ENCODE measurements at regions not wholly inside any gene's neighbourhood (a gene's known extent, or its start where the extent isn't known, plus 50 kb on each side); places are given as distances from the start of the nearest gene placed in this dataset.
A peak's percentile ranks its signal among the peaks of the same experiment; 100 is the strongest.
"Not testable (repeated sequence)": the region's sequence is repeated elsewhere in the genome, so short reads cannot be mapped to it uniquely, and the experiment has no call there.

GRCh38 chr1:148392505-148392904 is 90.6 kb downstream of the PPIAL4G start:
- H3K36me3 ChIP-seq (replicated peaks); DNase-seq (ENCODE audit: low spot score in 2 of 2); in situ Hi-C loops (cut with MboI; ENCODE audit: low sequenced_read_pairs); H3K4me1 ChIP-seq; H3K27me3 ChIP-seq (ENCODE audit: low read depth); H3K9me3 ChIP-seq; H3K4me3 ChIP-seq: not testable (repeated sequence)

- H3K9me3 ChIP-seq; H3K36me3 ChIP-seq (replicated peaks); H3K27me3 ChIP-seq (ENCODE audit: low read depth); DNase-seq (ENCODE audit: low spot score in 2 of 2); H3K4me1 ChIP-seq; in situ Hi-C loops (cut with MboI; ENCODE audit: low sequenced_read_pairs); H3K4me3 ChIP-seq: not testable (repeated sequence)
These were observed 91.8 kb downstream of the PPIAL4G start for GRCh38 chr1:148391323-148391722.

- no peak for DNase-seq (ENCODE audit: low spot score in 2 of 2)
- in situ Hi-C loops (cut with MboI; ENCODE audit: low sequenced_read_pairs): no loop called here
- no peaks in the 10 kb centered on the region for H3K4me1 ChIP-seq
- no peaks in the 10 kb centered on the region for H3K36me3 ChIP-seq (replicated peaks)
- H3K9me3 ChIP-seq: no peaks in the 10 kb centered on the region; the same call in 1 of the 2 replicates
- H3K27me3 ChIP-seq (ENCODE audit: low read depth): no peaks in the 10 kb centered on the region
- H3K4me3 ChIP-seq: no peak overlapping the region
These were observed 94.1 kb downstream of the PPIAL4G start for GRCh38 chr1:148389027-148389339.

DNA sequence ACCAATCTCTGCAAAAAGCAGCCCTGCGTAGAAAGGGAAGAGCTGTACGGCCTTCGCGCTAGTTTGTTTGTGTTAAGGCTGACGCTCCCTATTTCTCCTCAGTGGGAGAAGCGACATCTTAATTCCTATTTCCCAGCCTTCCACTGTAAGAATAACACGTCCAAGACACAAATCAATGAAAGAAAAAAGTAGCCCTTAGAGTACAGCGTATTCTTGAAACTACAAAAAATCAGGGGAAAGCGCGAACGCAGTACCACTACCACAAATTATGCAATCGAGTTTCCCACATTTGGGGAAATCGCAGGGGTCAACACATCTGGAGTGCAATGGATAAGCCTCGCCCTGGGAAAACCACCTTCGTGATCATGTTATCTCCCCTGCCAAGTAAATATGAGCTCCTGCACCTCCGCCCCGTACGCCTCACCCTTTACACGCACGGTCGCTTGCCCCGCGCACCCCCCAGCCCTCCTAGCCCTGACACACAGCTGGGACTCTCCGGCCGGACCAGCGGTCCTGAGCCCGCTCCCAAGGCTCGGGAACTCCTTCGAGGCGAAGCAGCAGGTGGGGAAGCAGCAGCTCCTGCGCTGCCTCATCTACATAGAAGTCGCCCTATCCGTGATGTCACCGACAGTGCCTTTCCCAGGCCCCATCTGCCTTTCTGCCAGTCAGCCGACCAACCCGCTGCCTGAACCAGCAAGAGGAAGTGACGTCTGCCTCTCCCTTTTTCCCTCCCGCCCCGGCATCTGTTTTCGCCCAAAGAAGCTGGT is 94.7 kb downstream of the PPIAL4G start:
- H3K4me1 ChIP-seq: no peaks in the 10 kb centered on the region
- H3K9me3 ChIP-seq: no peaks in the 10 kb centered on the region; the same call in 1 of the 2 replicates
- no peak overlapping the region for H3K4me3 ChIP-seq
- H3K36me3 ChIP-seq (replicated peaks): no peaks in the 10 kb centered on the region
- DNase-seq (ENCODE audit: low spot score in 2 of 2): no peak
- no peaks in the 10 kb centered on the region for H3K27me3 ChIP-seq (ENCODE audit: low read depth)
- in situ Hi-C loops (cut with MboI; ENCODE audit: low sequenced_read_pairs): no loop called here

GRCh38 chr1:148387949-148388259 is 95.2 kb downstream of the PPIAL4G start:
- in situ Hi-C loops (cut with MboI; ENCODE audit: low sequenced_read_pairs); H3K27me3 ChIP-seq (ENCODE audit: low read depth); H3K36me3 ChIP-seq (replicated peaks); H3K4me1 ChIP-seq; H3K4me3 ChIP-seq; DNase-seq (ENCODE audit: low spot score in 2 of 2); H3K9me3 ChIP-seq: not testable (repeated sequence)

DNA sequence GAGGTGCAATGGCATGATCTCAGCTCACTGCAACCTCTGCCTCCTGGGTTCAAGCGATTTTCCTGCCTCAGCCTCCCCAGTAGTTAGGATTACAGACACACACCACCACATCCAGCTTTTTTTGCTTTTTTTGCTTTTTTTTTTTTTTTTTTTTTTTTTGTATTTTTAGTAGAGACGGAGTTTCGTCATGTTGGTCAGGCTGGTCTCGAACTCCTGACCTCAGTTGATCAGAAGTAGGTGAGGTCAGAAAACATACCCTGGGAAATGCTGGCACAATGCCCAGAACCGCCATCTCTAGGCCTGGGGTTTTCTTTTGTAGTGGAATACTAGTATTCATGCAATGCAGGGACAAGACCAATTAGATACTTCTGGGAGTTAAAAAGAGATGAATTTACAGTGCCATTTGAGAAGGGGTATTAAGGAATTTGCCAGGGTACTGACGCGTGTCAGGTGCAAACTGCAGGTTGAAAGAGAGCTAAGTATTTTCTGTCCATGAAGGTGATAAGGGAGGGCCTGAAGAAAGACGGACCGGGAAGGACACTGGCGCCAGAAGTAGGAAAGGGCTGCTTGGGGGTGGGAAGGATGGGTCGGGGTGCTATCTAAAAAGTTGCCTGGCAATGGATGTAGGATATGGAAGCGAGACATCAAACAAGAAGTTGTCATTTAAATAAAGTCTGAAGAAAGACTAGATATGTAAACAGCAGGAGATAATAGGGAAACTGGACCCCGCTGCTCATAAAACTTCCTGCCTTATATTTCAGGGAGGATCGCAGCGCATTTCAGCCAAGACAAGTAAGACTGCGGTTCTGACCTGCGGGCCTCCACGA is 95.8 kb downstream of the PPIAL4G start:
- H3K9me3 ChIP-seq; H3K4me1 ChIP-seq; H3K27me3 ChIP-seq (ENCODE audit: low read depth); in situ Hi-C loops (cut with MboI; ENCODE audit: low sequenced_read_pairs); H3K36me3 ChIP-seq (replicated peaks); H3K4me3 ChIP-seq: not testable (repeated sequence)
- DNase-seq (ENCODE audit: low spot score in 2 of 2): peak in 1 of 2 experiments; percentile 27

DNA sequence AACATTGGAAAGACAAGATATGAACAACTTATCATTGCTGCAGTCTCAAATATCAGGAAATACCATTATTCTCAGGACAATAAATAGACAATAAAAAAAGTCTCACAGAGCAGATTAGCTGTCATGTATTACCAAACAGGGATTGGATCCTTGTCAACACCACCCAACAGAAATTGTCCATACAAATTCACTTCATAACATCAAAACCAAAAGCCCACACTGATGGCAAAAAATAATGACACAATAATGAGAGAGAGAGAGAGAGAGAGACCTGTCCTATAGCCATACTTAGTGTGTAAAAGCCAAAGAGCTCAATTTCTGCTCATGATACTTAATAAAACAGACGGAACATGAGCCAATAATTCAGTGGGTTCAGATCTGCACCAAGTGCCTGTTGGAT is 96.5 kb downstream of the PPIAL4G start:
- no peaks in the 10 kb centered on the region for H3K27me3 ChIP-seq (ENCODE audit: low read depth)
- in situ Hi-C loops (cut with MboI; ENCODE audit: low sequenced_read_pairs): no loop called here
- no peaks in the 10 kb centered on the region for H3K4me1 ChIP-seq
- no peak for DNase-seq (ENCODE audit: low spot score in 2 of 2)
- no peaks in the 10 kb centered on the region for H3K36me3 ChIP-seq (replicated peaks)
- no peak overlapping the region for H3K4me3 ChIP-seq
- H3K9me3 ChIP-seq: no peaks in the 10 kb centered on the region; the same call in 1 of the 2 replicates

DNA sequence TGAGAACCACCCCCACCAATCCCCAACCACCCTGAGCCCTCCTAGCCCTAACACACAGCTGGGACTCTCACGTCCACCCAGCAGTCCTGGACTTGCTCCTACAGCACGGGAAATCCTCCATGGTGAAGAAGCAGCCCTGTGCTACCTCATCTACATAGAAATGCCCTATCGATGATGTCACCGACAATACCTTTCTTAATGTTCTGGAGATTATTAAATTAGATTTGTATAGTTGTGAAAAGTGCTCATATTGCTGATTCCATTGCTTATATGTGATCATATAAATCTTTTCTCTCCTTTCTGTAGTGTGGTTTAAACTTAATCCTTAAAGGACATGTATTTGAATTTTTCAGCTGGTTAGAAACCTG is 97.1 kb downstream of the PPIAL4G start:
- in situ Hi-C loops (cut with MboI; ENCODE audit: low sequenced_read_pairs); DNase-seq (ENCODE audit: low spot score in 2 of 2); H3K9me3 ChIP-seq; H3K4me3 ChIP-seq; H3K36me3 ChIP-seq (replicated peaks); H3K27me3 ChIP-seq (ENCODE audit: low read depth); H3K4me1 ChIP-seq: not testable (repeated sequence)

GRCh38 chr1:148385371-148386030 is 97.6 kb downstream of the PPIAL4G start:
- H3K4me1 ChIP-seq: no peaks in the 10 kb centered on the region
- no peaks in the 10 kb centered on the region for H3K27me3 ChIP-seq (ENCODE audit: low read depth)
- no peaks in the 10 kb centered on the region; the same call in 1 of the 2 replicates for H3K9me3 ChIP-seq
- H3K4me3 ChIP-seq: no peak overlapping the region
- H3K36me3 ChIP-seq (replicated peaks): no peaks in the 10 kb centered on the region
- in situ Hi-C loops (cut with MboI; ENCODE audit: low sequenced_read_pairs): no loop called here
- no peak for DNase-seq (ENCODE audit: low spot score in 2 of 2)

GRCh38 chr1:148383966-148384365 is 99.1 kb downstream of the PPIAL4G start:
- Histone ChIP-seq H3K4me3 (no peak overlapping the region), H3K4me1 (no peaks in the 10 kb centered on the region), H3K27me3 (ENCODE audit: low read depth) (no peaks in the 10 kb centered on the region), H3K36me3 (replicated peaks) (no peaks in the 10 kb centered on the region), H3K9me3 (no peaks in the 10 kb centered on the region; the same call in 1 of the 2 replicates)
- in situ Hi-C loops (cut with MboI; ENCODE audit: low sequenced_read_pairs): loop anchor here (5.0 kb wide), 1 partner anchor 53 kb away; no protein-coding TSS in a partner anchor
- no peak for DNase-seq (ENCODE audit: low spot score in 2 of 2)

DNA sequence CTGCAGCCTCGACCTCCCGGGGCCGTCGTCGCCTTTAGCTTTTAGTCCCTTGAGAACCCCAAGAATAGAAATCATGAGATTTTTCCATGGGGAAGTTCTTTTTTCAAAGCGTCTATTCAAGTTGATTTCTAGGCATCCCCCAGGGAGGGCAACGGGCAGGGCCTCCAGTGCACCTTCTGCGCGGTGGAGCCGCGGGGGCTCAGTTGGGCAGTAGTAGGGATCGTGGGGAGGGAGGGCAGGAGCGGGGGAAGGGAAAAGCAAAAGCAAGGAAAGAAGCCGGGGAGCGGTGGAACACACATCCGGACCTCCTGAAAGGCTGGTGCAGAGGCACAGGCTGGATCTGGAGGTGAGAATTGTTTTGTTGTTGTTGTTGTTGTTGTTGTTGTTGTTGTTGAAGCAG is 103.4 kb downstream of the PPIAL4G start:
- in situ Hi-C loops (cut with MboI; ENCODE audit: low sequenced_read_pairs): loop anchor here (5.0 kb wide), 1 partner anchor 58 kb away; no protein-coding TSS in a partner anchor
- DNase-seq (ENCODE audit: low spot score in 2 of 2): no peak
- no peaks in the 10 kb centered on the region; the same call in 1 of the 2 replicates for H3K9me3 ChIP-seq
- no peaks in the 10 kb centered on the region for H3K27me3 ChIP-seq (ENCODE audit: low read depth)
- H3K36me3 ChIP-seq (replicated peaks): no peaks in the 10 kb centered on the region
- H3K4me1 ChIP-seq: no peaks in the 10 kb centered on the region
- no peak overlapping the region for H3K4me3 ChIP-seq

DNA sequence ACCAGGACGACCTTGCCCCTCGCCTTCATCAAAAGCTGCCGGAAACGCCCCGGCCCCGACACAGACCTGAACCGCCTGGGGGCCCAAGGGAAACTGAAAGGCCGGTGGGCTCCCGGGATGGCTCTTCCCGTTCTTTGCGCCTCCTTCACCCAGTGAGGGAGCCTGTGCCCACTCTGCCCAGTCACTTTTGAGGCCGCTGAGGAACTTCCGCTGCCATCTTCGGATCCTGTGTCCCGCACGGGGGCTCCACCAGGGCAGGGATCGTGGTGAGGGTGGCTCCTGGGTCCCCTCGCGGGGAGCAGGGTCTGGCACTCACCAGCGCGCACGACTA is 104.0 kb downstream of the PPIAL4G start:
- no peaks in the 10 kb centered on the region for H3K4me1 ChIP-seq
- no peak overlapping the region for H3K4me3 ChIP-seq
- H3K9me3 ChIP-seq: no peaks in the 10 kb centered on the region; the same call in 1 of the 2 replicates
- no peaks in the 10 kb centered on the region for H3K27me3 ChIP-seq (ENCODE audit: low read depth)
- in situ Hi-C loops (cut with MboI; ENCODE audit: low sequenced_read_pairs): no loop called here
- no peak for DNase-seq (ENCODE audit: low spot score in 2 of 2)
- H3K36me3 ChIP-seq (replicated peaks): no peaks in the 10 kb centered on the region

GRCh38 chr1:148377992-148378391 is 105.1 kb downstream of the PPIAL4G start:
- DNase-seq (ENCODE audit: low spot score in 2 of 2); H3K36me3 ChIP-seq (replicated peaks); in situ Hi-C loops (cut with MboI; ENCODE audit: low sequenced_read_pairs); H3K4me3 ChIP-seq; H3K9me3 ChIP-seq; H3K27me3 ChIP-seq (ENCODE audit: low read depth); H3K4me1 ChIP-seq: not testable (repeated sequence)

- H3K27me3 ChIP-seq (ENCODE audit: low read depth); in situ Hi-C loops (cut with MboI; ENCODE audit: low sequenced_read_pairs); H3K36me3 ChIP-seq (replicated peaks); H3K4me3 ChIP-seq; H3K4me1 ChIP-seq; H3K9me3 ChIP-seq; DNase-seq (ENCODE audit: low spot score in 2 of 2): not testable (repeated sequence)
These were observed 106.1 kb downstream of the PPIAL4G start for GRCh38 chr1:148377045-148377444.

All from HAP-1 (cell line).